ENCODE measurements at regions not wholly inside any gene's neighbourhood (a gene's known extent, or its start where the extent isn't known, plus 50 kb on each side); places are given as distances from the start of the nearest gene placed in this dataset.
A peak's percentile ranks its signal among the peaks of the same experiment; 100 is the strongest.

- Mint-ChIP-seq H3K27me3 (no peaks in the 10 kb centered on the region), H3K4me1 (ENCODE audit: low read depth) (no peaks in the 10 kb centered on the region), H3K36me3 (ENCODE audit: insufficient read depth) (no peaks in the 10 kb centered on the region), H3K27ac (peak overlapping the region; percentile 5), H3K4me3 (ENCODE audit: low read depth) (no peak overlapping the region), H3K9me3 (ENCODE audit: low read depth) (no peaks in the 10 kb centered on the region)
- DNase-seq (ENCODE audit: low spot score, unreplicated experiment), result no peak
- TF ChIP-seq, protein P1, sequence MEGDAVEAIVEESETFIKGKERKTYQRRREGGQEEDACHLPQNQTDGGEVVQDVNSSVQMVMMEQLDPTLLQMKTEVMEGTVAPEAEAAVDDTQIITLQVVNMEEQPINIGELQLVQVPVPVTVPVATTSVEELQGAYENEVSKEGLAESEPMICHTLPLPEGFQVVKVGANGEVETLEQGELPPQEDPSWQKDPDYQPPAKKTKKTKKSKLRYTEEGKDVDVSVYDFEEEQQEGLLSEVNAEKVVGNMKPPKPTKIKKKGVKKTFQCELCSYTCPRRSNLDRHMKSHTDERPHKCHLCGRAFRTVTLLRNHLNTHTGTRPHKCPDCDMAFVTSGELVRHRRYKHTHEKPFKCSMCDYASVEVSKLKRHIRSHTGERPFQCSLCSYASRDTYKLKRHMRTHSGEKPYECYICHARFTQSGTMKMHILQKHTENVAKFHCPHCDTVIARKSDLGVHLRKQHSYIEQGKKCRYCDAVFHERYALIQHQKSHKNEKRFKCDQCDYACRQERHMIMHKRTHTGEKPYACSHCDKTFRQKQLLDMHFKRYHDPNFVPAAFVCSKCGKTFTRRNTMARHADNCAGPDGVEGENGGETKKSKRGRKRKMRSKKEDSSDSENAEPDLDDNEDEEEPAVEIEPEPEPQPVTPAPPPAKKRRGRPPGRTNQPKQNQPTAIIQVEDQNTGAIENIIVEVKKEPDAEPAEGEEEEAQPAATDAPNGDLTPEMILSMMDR (IDR thresholded peaks at IDR 0.05; ENCODE audit: unreplicated experiment), result no peak
These were observed 204.0 kb upstream of the ZNF32 start for GRCh38 chr10:43852644-43853214.

- no peak for DNase-seq (ENCODE audit: low spot score, unreplicated experiment)
- TF ChIP-seq, protein P1 (IDR thresholded peaks at IDR 0.05; ENCODE audit: unreplicated experiment), result no peak
- Mint-ChIP-seq H3K4me1 (ENCODE audit: low read depth) (no peaks in the 10 kb centered on the region), H3K36me3 (ENCODE audit: insufficient read depth) (no peaks in the 10 kb centered on the region), H3K9me3 (ENCODE audit: low read depth) (no peaks in the 10 kb centered on the region), H3K27me3 (no peaks in the 10 kb centered on the region), H3K4me3 (ENCODE audit: low read depth) (no peak overlapping the region), H3K27ac (no peak overlapping the region)
These were observed 203.5 kb upstream of the ZNF32 start for GRCh38 chr10:43852149-43852548.

GRCh38 chr10:43851030-43851429 lies 202.3 kb upstream of the ZNF32 start:
- TF ChIP-seq, protein P1 (IDR thresholded peaks at IDR 0.05; ENCODE audit: unreplicated experiment), result no peak
- H3K27me3 Mint-ChIP-seq, result no peaks in the 10 kb centered on the region
- no peaks in the 10 kb centered on the region for H3K9me3 Mint-ChIP-seq (ENCODE audit: low read depth)
- no peak overlapping the region for H3K27ac Mint-ChIP-seq
- H3K36me3 Mint-ChIP-seq (ENCODE audit: insufficient read depth), result no peaks in the 10 kb centered on the region
- DNase-seq (ENCODE audit: low spot score, unreplicated experiment), result no peak
- H3K4me3 Mint-ChIP-seq (ENCODE audit: low read depth), result no peak overlapping the region
- no peaks in the 10 kb centered on the region for H3K4me1 Mint-ChIP-seq (ENCODE audit: low read depth)

DNA sequence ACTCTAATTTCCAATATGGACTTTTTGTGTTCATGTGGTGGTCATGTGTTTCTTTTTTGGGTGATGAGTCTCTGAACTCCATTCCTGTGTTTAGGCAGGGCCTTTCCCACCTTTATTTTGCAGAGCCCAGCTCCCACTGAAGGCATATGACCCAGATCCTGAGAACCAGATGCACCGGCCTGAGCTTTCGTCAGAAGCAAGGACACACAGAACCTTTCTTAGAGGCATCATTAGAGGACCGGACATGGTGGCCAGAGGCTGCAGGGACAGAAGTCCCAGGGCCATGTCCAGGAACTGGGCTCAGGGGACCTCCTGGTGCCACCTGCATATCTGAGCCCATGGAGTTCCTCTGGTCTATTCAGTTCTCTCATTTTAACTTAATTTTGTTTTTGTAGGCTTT lies 200.9 kb upstream of the ZNF32 start:
- no peak for DNase-seq (ENCODE audit: low spot score, unreplicated experiment)
- Mint-ChIP-seq H3K36me3 (ENCODE audit: insufficient read depth) (no peaks in the 10 kb centered on the region), H3K4me3 (ENCODE audit: low read depth) (no peak overlapping the region), H3K27me3 (no peaks in the 10 kb centered on the region), H3K9me3 (ENCODE audit: low read depth) (no peaks in the 10 kb centered on the region), H3K4me1 (ENCODE audit: low read depth) (no peaks in the 10 kb centered on the region), H3K27ac (no peak overlapping the region)
- TF ChIP-seq, protein P1 (IDR thresholded peaks at IDR 0.05; ENCODE audit: unreplicated experiment), result no peak

DNA sequence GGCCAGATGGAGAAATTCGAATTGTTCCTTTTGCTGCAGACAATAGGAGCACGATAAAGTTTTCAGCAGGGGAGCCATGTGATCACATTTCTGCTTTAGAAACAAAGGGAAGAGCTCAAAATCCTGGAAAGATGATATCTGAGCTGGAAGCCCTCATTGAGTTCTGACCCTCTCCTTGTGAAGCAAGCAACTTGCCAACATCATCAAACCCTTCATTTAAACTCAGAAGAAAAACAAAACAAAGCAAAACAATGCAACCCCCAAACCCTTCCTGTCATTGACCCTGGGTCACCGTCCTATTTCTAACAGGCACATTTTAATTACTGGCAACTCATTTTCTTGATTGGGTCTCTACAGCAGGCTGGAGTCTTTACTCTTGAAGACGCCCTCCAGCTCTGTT lies 198.3 kb upstream of the ZNF32 start:
- TF ChIP-seq, protein P1 (IDR thresholded peaks at IDR 0.05; ENCODE audit: unreplicated experiment), result no peak
- Mint-ChIP-seq H3K4me1 (ENCODE audit: low read depth) (no peaks in the 10 kb centered on the region), H3K36me3 (ENCODE audit: insufficient read depth) (no peaks in the 10 kb centered on the region), H3K9me3 (ENCODE audit: low read depth) (no peaks in the 10 kb centered on the region), H3K27ac (no peak overlapping the region), H3K4me3 (ENCODE audit: low read depth) (no peak overlapping the region), H3K27me3 (peaks cover 13% of the 10 kb centered on the region)
- DNase-seq (ENCODE audit: low spot score, unreplicated experiment), result no peak
